ENCODE measurements at regions not wholly inside any gene's neighbourhood (a gene's known extent, or its start where the extent isn't known, plus 50 kb on each side); places are given as distances from the start of the nearest gene placed in this dataset.
"Not testable (repeated sequence)": the region's sequence is repeated elsewhere in the genome, so short reads cannot be mapped to it uniquely, and the experiment has no call there.

DNA sequence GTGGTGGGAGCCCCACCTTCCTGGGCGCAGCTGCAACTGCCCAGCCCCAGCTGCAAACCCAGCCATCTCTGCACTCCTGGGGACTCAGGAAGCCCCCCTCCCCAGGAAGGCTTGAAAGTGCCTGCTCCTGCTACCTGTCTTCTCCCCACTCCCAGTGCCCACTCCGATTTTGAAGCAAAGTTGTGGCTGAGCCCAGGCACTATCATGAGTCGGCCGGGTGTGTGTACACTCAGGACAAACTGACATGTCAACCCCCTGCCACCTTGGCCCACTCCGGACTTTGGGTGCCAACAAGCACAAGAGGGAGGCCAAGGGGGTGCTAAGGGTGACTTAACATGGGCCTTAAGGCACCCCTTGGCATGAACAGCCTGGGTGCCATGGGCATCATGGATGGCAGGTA, 325.5 kb upstream of the PTGER4 start:
- no peak for DNase-seq (ENCODE audit: low read depth in 2 of 2)

GRCh38 chr5:40353442-40353841, 326.3 kb upstream of the PTGER4 start:
- no peak for DNase-seq (ENCODE audit: low read depth in 2 of 2)

DNA sequence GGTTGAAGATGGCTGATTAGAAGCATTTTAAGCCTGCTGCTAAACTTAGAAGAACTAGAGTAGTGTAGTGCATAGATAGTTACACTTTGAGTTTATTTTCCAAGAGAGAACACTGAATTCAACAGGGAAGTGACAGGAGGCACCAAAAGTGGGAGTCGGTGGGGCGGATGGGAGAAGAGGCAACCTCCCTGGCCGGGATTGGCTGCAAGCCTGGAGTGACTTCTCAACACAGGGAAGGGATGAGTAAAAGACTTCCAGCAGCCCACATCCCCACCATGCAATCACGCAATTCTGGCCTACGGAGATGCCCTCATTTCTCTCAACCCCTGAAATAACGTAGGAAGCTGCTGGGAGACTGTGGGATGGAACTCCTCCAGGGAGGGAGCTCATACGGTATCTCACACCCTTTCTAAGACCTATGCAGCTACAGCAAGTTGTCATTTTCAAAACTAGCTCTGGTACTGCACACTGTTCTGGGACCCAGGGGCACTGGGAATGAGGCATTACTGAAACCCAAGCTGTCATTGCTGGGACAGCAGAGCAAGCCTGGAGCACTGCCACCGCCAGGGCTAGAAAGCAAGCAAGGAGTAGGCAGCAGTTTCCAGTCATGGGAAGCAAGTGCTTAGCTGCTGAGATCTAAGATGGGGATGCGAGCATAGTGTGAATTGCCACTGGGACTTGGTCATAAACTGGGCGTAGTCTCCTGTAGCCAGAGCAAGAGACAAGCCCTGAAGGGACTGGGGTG, 331.6 kb upstream of the PTGER4 start:
- DNase-seq (ENCODE audit: low read depth in 2 of 2), result no peak

- no peak for DNase-seq (ENCODE audit: low read depth in 2 of 2)
Observed at GRCh38 chr5:40346901-40347300, 332.8 kb upstream of the PTGER4 start.

- DNase-seq (ENCODE audit: low read depth in 2 of 2), result not testable (repeated sequence)
Observed at GRCh38 chr5:40338434-40338833, 341.3 kb upstream of the PTGER4 start.

- DNase-seq (ENCODE audit: low read depth in 2 of 2), result no peak
Observed at GRCh38 chr5:40334242-40334635, 345.5 kb upstream of the PTGER4 start.

GRCh38 chr5:40333459-40334241, 346.1 kb upstream of the PTGER4 start:
- DNase-seq (ENCODE audit: low read depth in 2 of 2), result no peak

DNA sequence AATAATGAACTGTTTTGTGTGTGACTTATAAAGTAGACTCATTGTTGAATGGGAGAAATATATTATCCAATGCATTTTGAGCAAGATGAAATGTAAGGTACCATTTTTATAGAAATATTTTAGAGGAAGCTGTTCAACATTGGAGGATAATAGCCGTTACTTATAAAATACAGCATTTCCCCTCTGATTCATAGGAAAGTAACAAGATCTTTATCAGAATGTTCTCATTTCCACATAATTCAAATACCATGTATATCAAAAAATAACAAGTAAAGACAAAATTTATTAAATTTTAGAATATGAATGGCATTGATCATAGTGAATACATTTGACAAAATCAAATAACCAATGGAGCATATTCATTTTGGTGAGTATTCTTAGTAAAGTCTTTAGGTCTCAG, 346.7 kb upstream of the PTGER4 start:
- DNase-seq (ENCODE audit: low read depth in 2 of 2), result no peak

DNA sequence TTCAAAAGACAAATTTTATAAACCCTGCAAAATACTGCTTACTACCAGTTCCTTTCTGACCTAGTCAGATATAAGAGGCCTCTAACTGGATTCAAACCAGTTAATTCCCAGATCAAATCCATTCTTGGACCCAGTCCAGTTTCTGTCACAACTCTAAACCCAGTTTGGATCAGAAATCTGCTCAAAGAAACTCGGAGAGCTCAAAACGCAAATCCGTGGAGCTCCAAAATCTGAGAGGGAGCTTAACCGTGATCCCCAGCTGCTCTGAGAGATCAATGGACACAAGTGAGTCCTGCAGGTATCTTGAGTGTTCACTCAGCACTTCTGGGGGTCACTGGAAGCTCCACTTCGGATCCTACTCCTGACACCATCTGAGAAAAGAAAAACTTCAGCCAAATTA, 348.1 kb upstream of the PTGER4 start:
- DNase-seq (ENCODE audit: low read depth in 2 of 2), result no peak

DNA sequence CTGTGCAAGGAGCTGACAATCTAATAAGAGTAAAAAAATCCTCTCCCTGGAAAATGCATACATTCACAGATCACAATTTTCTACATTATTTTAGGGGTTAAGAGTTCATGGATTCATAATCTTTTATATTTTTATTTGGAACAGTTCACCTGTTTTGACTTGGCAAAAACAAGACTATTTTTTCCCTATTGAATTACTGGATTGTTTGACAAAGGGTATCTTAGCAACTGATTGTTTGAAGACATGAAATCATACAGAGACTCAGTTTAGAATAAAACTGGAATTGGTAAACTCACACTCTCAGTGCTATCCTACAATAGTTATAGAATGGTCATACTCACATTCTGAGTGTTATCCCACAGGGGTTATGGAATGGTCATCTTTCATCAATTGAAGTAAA, 358.2 kb upstream of the PTGER4 start:
- no peak for DNase-seq (ENCODE audit: low read depth in 2 of 2)

GRCh38 chr5:40318395-40318794, 361.3 kb upstream of the PTGER4 start:
- no peak for DNase-seq (ENCODE audit: low read depth in 2 of 2)

DNA sequence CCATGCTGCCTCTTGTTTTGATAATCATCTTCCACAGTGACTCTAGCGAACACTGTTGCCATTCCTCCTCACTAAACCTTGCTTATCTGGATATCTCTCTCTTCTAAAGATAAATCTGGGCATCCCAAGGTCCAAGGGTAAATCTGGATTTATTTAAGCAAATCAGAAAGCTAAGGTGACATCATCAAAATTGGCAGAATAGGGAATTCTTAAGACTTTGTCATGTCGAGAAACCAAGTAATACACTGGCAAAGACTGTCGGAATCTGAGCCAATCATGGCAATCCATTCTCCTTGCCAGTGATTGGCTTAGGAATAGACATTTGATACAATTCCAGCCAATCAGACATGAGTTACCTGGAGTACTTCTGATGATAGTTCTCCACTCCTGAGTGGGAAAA, 362.7 kb upstream of the PTGER4 start:
- no peak for DNase-seq (ENCODE audit: low read depth in 2 of 2)

DNA sequence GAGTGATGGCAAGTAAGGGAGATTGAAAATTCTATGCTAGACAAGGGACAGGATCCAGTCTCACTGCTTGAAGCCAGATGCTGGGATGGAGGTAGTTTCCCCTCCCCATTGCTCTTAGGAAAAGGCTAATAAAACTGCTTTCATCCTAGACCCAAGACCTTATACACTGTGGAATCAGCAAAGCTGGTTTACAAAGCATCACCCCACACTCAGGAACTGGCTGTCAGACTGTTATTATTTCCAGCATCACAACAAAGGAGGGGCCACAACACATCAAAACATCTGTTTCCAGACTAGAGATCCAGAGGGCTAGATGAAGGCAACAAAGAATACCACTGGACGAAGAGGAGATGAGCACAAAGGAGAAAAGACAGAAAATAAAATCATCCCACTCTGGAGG, 364.6 kb upstream of the PTGER4 start:
- DNase-seq (ENCODE audit: low read depth in 2 of 2), result no peak

GRCh38 chr5:40314275-40314674, 365.4 kb upstream of the PTGER4 start:
- no peak for DNase-seq (ENCODE audit: low read depth in 2 of 2)

DNA sequence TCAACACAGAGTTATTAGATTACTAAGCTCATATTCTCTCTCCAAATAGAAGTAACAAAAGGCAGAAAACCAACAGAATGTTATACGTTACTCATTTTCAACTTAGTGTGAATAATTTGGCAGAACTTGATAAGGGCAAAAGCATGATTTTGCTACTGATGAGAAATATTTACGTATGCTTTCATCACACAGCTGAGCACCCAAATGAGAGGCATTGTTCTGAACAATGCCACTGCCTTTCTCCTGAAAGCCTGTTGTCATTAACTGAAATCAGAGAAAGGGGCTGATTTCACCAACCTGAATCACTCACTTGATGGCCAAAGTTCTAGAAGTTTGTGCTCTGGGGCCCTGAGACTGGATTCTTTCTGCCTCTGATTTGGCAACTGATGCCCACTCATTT, 367.5 kb upstream of the PTGER4 start:
- no peak for DNase-seq (ENCODE audit: low read depth in 2 of 2)

DNA sequence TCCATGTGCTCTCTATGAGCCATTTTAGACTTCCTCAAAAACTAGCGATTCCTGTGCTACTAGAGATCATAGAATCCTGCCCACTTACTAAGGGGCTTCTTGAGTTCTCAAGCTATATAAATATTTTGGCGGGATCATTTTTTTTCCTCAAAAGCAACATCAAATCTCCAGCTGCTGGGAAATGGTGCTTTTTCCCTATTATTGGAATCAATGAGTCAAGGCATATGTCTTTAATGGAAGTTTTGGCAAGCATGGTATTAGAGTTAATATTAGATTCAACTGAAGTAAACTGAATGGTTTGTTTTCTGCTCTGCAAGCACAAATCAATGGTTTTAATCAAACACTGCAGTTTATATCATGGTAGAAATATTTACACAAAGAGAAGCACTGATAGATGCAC, 369.9 kb upstream of the PTGER4 start:
- DNase-seq (ENCODE audit: low read depth in 2 of 2), result no peak

- no peak for DNase-seq (ENCODE audit: low read depth in 2 of 2)
Observed at GRCh38 chr5:40308867-40309266, 370.8 kb upstream of the PTGER4 start.

DNA sequence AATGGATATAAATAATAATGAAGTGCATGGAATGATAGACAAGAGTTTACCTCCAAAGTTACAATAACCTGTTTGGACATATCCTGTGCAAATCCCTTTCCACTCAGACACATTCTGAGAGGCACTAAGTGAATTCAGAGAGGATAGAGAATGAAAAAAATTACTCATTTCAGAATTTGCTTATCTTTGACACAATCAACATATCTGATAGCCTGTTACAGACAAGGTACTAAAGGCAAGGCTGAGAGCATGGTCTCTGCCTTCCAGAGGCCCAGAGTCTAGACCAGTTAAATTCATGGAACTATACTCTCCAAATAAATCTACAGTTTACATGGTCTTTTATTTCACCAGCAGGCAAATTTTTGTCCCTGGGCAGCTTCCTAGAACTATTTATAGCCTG, 371.8 kb upstream of the PTGER4 start:
- DNase-seq (ENCODE audit: low read depth in 2 of 2), result no peak

GRCh38 chr5:40306869-40307487, 372.7 kb upstream of the PTGER4 start:
- DNase-seq (ENCODE audit: low read depth in 2 of 2), result no peak

DNA sequence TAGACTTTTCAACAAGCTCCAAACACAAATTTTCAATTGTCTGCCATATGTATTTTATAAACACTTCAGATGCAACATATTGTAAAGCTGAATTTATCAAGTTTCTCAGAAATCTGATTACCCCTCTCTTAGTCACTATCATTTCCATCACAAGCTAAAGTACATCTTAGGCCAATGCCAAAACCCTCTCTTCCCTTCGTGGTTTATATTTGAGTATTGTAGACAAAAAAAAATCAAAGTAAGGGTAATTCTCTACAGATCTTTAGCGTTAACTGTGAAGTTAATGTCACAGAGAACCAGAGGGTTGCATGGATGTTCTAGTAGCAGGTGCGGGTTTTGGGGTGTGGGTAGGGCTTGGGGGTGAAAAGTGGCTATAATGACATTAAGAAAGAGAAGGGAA, 387.7 kb upstream of the PTGER4 start:
- no peak for DNase-seq (ENCODE audit: low read depth in 2 of 2)

DNA sequence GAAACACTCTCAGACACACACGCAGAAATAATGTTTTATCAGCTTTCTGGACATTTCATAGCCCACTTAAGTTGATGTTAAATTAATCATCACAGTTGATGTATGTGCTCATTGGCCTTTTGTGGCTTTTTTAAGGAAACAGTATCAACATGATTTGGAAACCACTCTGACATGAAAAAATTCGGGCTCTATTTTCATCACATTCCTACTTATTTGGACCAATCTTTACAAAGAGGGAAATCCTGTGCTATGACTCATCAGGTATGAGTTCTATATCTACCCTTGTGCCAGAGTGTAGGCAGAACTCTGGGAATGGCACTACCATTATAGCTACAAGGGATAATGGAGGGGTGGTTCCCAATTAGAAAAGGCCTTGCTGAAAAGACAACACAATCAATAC, 388.4 kb upstream of the PTGER4 start:
- DNase-seq (ENCODE audit: low read depth in 2 of 2), result no peak

GRCh38 chr5:40288800-40289485, 390.8 kb upstream of the PTGER4 start:
- DNase-seq (ENCODE audit: low read depth in 2 of 2), result no peak
